GM23338 (cell line): ENCODE measurements at regions not wholly inside any gene's neighbourhood (a gene's known extent, or its start where the extent isn't known, plus 50 kb on each side); places are given as distances from the start of the nearest gene placed in this dataset.
"Not testable (repeated sequence)": the region's sequence is repeated elsewhere in the genome, so short reads cannot be mapped to it uniquely, and the experiment has no call there.

Experiments used
- ATAC-seq: fragments of 200-7000 bp; cut with Tn5 transposase; 3 replicates; pipeline ENCODE4 v1.9.1; 2020
- DNase-seq: peaks from one replicate; pipeline ENCODE4 v3.0.0-alpha.2; 2015; ENCODE audit warnings: low spot score
- H2AFZ ChIP-seq: fragments of 200-600 bp; sonication (generic); 2 replicates; pipeline ENCODE4 v1.8.0; 2016; ENCODE audit warnings: antibody characterized with exemption, mild to moderate bottlenecking, moderate library complexity
- H3F3A ChIP-seq: fragments of 200-600 bp; sonication (generic); replicated peaks from 2 replicates; pipeline ENCODE4 v1.8.0; 2017; ENCODE audit warnings: antibody characterized with exemption, mixed run types, low read depth
- H3K27ac ChIP-seq: fragments of 200-600 bp; sonication (generic); 2 replicates; pipeline ENCODE4 v1.6.1; 2016; ENCODE audit warnings: low read depth
- H3K27me3 ChIP-seq: fragments of 200-600 bp; sonication (generic); 2 replicates; pipeline ENCODE4 v1.8.0; 2016; ENCODE audit warnings: mild to moderate bottlenecking, mixed run types, moderate library complexity; ENCODE audit not compliant: insufficient read depth
- H3K36me3 ChIP-seq: fragments of 200-600 bp; sonication (generic); 2 replicates; pipeline ENCODE4 v1.8.0; 2016; ENCODE audit warnings: mild to moderate bottlenecking; ENCODE audit not compliant: insufficient read depth
- H3K4me1 ChIP-seq: fragments of 200-600 bp; sonication (generic); 2 replicates; pipeline ENCODE4 v1.8.0; 2016; ENCODE audit warnings: mild to moderate bottlenecking, moderate library complexity; ENCODE audit not compliant: insufficient read depth
- H3K4me2 ChIP-seq: fragments of 200-600 bp; sonication (generic); 2 replicates; pipeline ENCODE4 v1.7.1; 2017; ENCODE audit warnings: mixed run types
- H3K4me3 ChIP-seq: fragments of 200-600 bp; sonication (generic); 2 replicates; pipeline ENCODE4 v1.6.1; 2016; ENCODE audit warnings: mixed run types
- H3K79me2 ChIP-seq: fragments of 200-600 bp; sonication (generic); replicated peaks from 2 replicates; pipeline ENCODE4 v1.8.0; 2017; ENCODE audit warnings: mild to moderate bottlenecking; ENCODE audit not compliant: insufficient read depth
- H3K9me2 ChIP-seq: fragments of 200-600 bp; sonication (generic); 2 replicates; pipeline ENCODE4 v1.8.0; 2017; ENCODE audit not compliant: insufficient read depth
- H4K20me1 ChIP-seq: fragments of 200-600 bp; sonication (generic); replicated peaks from 2 replicates; pipeline ENCODE4 v1.8.0; 2017; ENCODE audit warnings: mild to moderate bottlenecking; ENCODE audit not compliant: insufficient read depth
- H3K27ac Mint-ChIP-seq: 2 replicates; pipeline ENCODE4 v1.8.0; 2020; ENCODE audit warnings: inconsistent platforms, mild to moderate bottlenecking, moderate library complexity, mixed read lengths
- H3K27me3 Mint-ChIP-seq: 3 replicates; pipeline ENCODE4 v1.8.0; 2022; ENCODE audit warnings: low read depth, mild to moderate bottlenecking, moderate library complexity, mixed read lengths, inconsistent platforms; ENCODE audit not compliant: insufficient read depth, poor library complexity
- H3K36me3 Mint-ChIP-seq: 3 replicates; pipeline ENCODE4 v1.8.0; 2021; ENCODE audit warnings: low read depth, mild to moderate bottlenecking, inconsistent platforms, moderate library complexity, mixed read lengths
- H3K4me1 Mint-ChIP-seq: 3 replicates; pipeline ENCODE4 v1.8.0; 2020; ENCODE audit warnings: mild to moderate bottlenecking, inconsistent platforms, mixed read lengths
- H3K4me3 Mint-ChIP-seq: 3 replicates; pipeline ENCODE4 v1.8.0; 2021; ENCODE audit warnings: moderate library complexity, mild to moderate bottlenecking, inconsistent platforms, mixed read lengths
- H3K9me3 Mint-ChIP-seq: 3 replicates; pipeline ENCODE4 v1.8.0; 2020; ENCODE audit warnings: moderate library complexity, mild to moderate bottlenecking, inconsistent platforms, mixed read lengths
- JUNB ChIP-seq: IDR thresholded peaks from one replicate; pipeline ENCODE4 v1.6.1; 2016; ENCODE audit warnings: antibody characterized with exemption; ENCODE audit not compliant: unreplicated experiment
- NANOG ChIP-seq: IDR thresholded peaks from 2 replicates; pipeline ENCODE4 v1.6.1; 2016; ENCODE audit warnings: antibody characterized with exemption, borderline replicate concordance
- ZNF331 ChIP-seq: fragments of 250-450 bp; sonication (Bioruptor Pico); IDR thresholded peaks from 2 replicates; pipeline ENCODE4 v1.5.0; 2020; ENCODE audit warnings: low read depth, mild to moderate bottlenecking, moderate library complexity
- ZNF462 ChIP-seq: fragments of 250-450 bp; sonication (Bioruptor Pico); IDR thresholded peaks from 2 replicates; pipeline ENCODE4 v1.5.0; 2020; ENCODE audit warnings: mild to moderate bottlenecking, moderate library complexity
- TF ChIP-seq, protein P1 (sequence below): IDR thresholded peaks from 2 replicates; pipeline ENCODE4 v1.6.1; 2016; ENCODE audit warnings: antibody characterized with exemption

GRCh38 chr1:79488572-79489121 lies 482.1 kb upstream of the ADGRL4 start:
- not testable (repeated sequence) for H3K27me3 Mint-ChIP-seq, H3K27me3 ChIP-seq, H3K4me3 ChIP-seq, H4K20me1 ChIP-seq, ATAC-seq, H3K79me2 ChIP-seq, H2AFZ ChIP-seq, H3K36me3 ChIP-seq, H3K4me3 Mint-ChIP-seq, DNase-seq, H3K9me2 ChIP-seq, H3F3A ChIP-seq
- TF ChIP-seq ZNF462 (CRISPR knock-in tag) (peak; percentile 63; the same call in 1 of the 2 replicates), NANOG (peak; percentile 52; the same call in 1 of the 2 replicates)
- Histone ChIP-seq H3K4me1 (peaks cover 35% of the 10 kb centered on the region), H3K4me2 (peak overlapping the region; percentile 10; the same call in 1 of the 2 replicates), H3K27ac (peak overlapping the region; percentile 95)
- peaks cover 23% of the 10 kb centered on the region for H3K9me3 Mint-ChIP-seq
- H3K4me1 Mint-ChIP-seq: peaks cover 36% of the 10 kb centered on the region
- peaks cover 34% of the 10 kb centered on the region for H3K36me3 Mint-ChIP-seq
- peak overlapping the region; percentile 90 for H3K27ac Mint-ChIP-seq

DNA sequence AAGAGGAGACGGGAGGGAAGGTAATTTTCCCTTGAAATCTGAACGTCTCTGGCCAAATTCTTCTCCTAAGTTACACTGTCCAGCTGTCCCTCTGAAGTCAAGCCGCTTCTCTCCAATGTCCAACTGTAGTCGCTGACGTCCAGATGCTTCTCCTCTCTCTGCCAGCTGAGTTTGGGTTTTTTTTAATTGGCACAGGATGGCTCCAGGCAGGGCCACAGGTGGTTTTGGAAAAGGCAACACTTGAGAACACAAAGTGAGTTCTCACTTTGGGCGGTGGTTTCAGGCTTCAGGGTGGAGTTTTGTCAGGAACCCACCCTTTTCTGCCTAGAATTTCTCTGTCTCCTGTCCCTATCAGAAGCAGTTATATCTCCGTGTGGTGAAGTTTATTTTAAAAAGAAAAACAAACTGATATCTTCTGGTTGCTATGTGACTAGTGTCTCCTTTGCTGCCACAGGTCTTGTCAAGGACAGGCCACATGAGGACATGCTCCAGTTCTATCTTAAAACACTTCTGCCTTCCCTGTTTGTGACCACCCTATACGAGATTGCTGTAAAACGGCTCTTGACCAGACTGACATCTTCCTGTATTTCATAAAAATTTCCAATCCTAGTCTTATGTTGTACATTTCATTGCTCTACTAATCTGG lies 472.3 kb upstream of the ADGRL4 start:
- DNase-seq: no peak
- H3K27me3 Mint-ChIP-seq: peaks cover 2% of the 10 kb centered on the region
- Histone ChIP-seq H3K79me2 (no peaks in the 10 kb centered on the region), H3K27ac (no peak overlapping the region), H3K4me2 (no peak overlapping the region), H3K36me3 (no peaks in the 10 kb centered on the region), H3K27me3 (no peaks in the 10 kb centered on the region), H3K9me2 (no peaks in the 10 kb centered on the region; the same call in 1 of the 2 replicates), H3K4me3 (no peak overlapping the region), H2AFZ (no peak overlapping the region; the same call in none of the 2 replicates), H3F3A (no peaks in the 10 kb centered on the region), H3K4me1 (peaks cover 5% of the 10 kb centered on the region; the same call in 1 of the 2 replicates), H4K20me1 (no peaks in the 10 kb centered on the region)
- peaks cover 13% of the 10 kb centered on the region for H3K9me3 Mint-ChIP-seq
- no peak overlapping the region for H3K4me3 Mint-ChIP-seq
- peaks cover 10% of the 10 kb centered on the region for H3K4me1 Mint-ChIP-seq
- no peak for ATAC-seq
- TF ChIP-seq, protein P1, sequence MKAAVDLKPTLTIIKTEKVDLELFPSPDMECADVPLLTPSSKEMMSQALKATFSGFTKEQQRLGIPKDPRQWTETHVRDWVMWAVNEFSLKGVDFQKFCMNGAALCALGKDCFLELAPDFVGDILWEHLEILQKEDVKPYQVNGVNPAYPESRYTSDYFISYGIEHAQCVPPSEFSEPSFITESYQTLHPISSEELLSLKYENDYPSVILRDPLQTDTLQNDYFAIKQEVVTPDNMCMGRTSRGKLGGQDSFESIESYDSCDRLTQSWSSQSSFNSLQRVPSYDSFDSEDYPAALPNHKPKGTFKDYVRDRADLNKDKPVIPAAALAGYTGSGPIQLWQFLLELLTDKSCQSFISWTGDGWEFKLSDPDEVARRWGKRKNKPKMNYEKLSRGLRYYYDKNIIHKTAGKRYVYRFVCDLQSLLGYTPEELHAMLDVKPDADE: no peak
- no peak for TF ChIP-seq JUNB
- TF ChIP-seq ZNF331 (CRISPR knock-in tag): no peak
- peaks cover 26% of the 10 kb centered on the region; the same call in 2 of the 3 replicates for H3K36me3 Mint-ChIP-seq
- H3K27ac Mint-ChIP-seq: no peak overlapping the region; the same call in 1 of the 2 replicates
